Ovary (tissue), 7 donors: ENCODE measurements at regions not wholly inside any gene's neighbourhood (a gene's known extent, or its start where the extent isn't known, plus 50 kb on each side); places are given as distances from the start of the nearest gene placed in this dataset.

ENCODE experiments used
- DNase-seq, 5 donors: peaks; one replicate each; pipeline ENCODE4 v3.0.0-alpha.2; 2019 to 2020
- H3K27ac ChIP-seq, 2 donors: fragments of 200-600 bp; one replicate each; pipeline versions ENCODE4 v1.5.1 to v1.8.0; 2019 to 2022
- H3K27me3 ChIP-seq: fragments of 200-600 bp; one replicate; pipeline ENCODE4 v1.8.0; 2022
- H3K36me3 ChIP-seq: fragments of 200-600 bp; sonication (generic); one replicate; pipeline ENCODE4 v1.5.1; 2019
- H3K4me1 ChIP-seq: one replicate; pipeline ENCODE4 v1.8.1; 2013; ENCODE audit warnings: mild to moderate bottlenecking, moderate library complexity; ENCODE audit not compliant: insufficient read depth
- H3K4me3 ChIP-seq: fragments of 200-600 bp; sonication (generic); one replicate; pipeline ENCODE4 v1.5.1; 2017
- H3K9me3 ChIP-seq, 2 donors: fragments of 200-600 bp in 1 of 2; sonication (generic) in 1 of 2; one replicate each; pipeline versions ENCODE4 v1.5.1 to v1.8.1; 2013 to 2019; ENCODE audit warnings: mild to moderate bottlenecking in 1 of 2, moderate library complexity in 1 of 2
- CTCF ChIP-seq, 3 donors: fragments of 450-650 bp in 2 of 3; fragments of 200-600 bp in 1 of 3; IDR thresholded peaks; one replicate each; pipeline versions ENCODE4 v1.5.1 to v1.8.0; 2016 to 2022; ENCODE audit warnings: antibody characterized with exemption in 3 of 3, mild to moderate bottlenecking in 1 of 3
- EP300 ChIP-seq: sonication (generic); formaldehyde crosslinking; IDR thresholded peaks from one replicate; pipeline ENCODE4 v1.6.1; 2017; ENCODE audit warnings: antibody characterized with exemption
- POLR2A ChIP-seq: fragments of 450-650 bp; IDR thresholded peaks from one replicate; pipeline ENCODE4 v1.6.1; 2017; ENCODE audit warnings: antibody characterized with exemption, mild to moderate bottlenecking, moderate library complexity
- WGBS, 3 donors: extraction: QIAGEN DNeasy Blood & Tissue Kit in 1 of 3; methylation state at CpG; one replicate each; pipeline versions ENCODE4 v1.1.5 to v1.1.7; 2013 to 2017; 5-methylcytosine and 5-hydroxymethylcytosine counted together
- intact Hi-C, 4 donors: fragments of 100-400 bp; cut with DNase I; formaldehyde crosslinking; loops; one replicate each; pipeline versions ENCODE4 v1.11.0 to v1.15.1; 2022 to 2023
- donor health status: DM: no; HTN: no; CAD: no; lungs with moderate emphysema.
- donor health status: DM: no; HTN: no; CAD: no.
- donor health status: Bipolar disorder and iron deficiency.
- donor health status: DM: no; HTN: no; CAD: no.
- donor health status: DM: yes; HTN: yes; CAD: no.

- no peak for TF ChIP-seq POLR2A
- TF ChIP-seq CTCF (IDR thresholded peaks at IDR 0.05) = no peak
- TF ChIP-seq EP300 = no peak
- H3K9me3 ChIP-seq = no peaks in the 10 kb centered on the region
- 92 to 96% (median 96%) methylated on average over 3 of the region's 3 CpGs for WGBS, 3 donors
- H3K27ac ChIP-seq = no peak overlapping the region
- no peak for DNase-seq
- no peak overlapping the region for H3K4me3 ChIP-seq
- H3K4me1 ChIP-seq = no peaks in the 10 kb centered on the region
- intact Hi-C loops = no loop called here
- no peaks in the 10 kb centered on the region for H3K27me3 ChIP-seq
- no peaks in the 10 kb centered on the region for H3K36me3 ChIP-seq
These were observed 52.8 kb upstream of the UST start for GRCh38 chr6:148693882-148694484.
